IPS-18a (cell line): ENCODE measurements at regions not wholly inside any gene's neighbourhood (a gene's known extent, or its start where the extent isn't known, plus 50 kb on each side); places are given as distances from the start of the nearest gene placed in this dataset.

Experiments used
- H3K27ac ChIP-seq: one replicate; pipeline ENCODE4 v1.5.1; 2013; ENCODE audit warnings: low read length
- H3K27me3 ChIP-seq: one replicate; pipeline ENCODE4 v1.6.1; 2013; ENCODE audit warnings: mild to moderate bottlenecking, low read length; ENCODE audit not compliant: control insufficient read depth, insufficient read depth
- H3K36me3 ChIP-seq: one replicate; pipeline ENCODE4 v1.6.1; 2013; ENCODE audit warnings: low read depth, low read length; ENCODE audit not compliant: control insufficient read depth
- H3K4me1 ChIP-seq: one replicate; pipeline ENCODE4 v1.6.1; 2013; ENCODE audit warnings: low read depth, low read length; ENCODE audit not compliant: control insufficient read depth
- H3K4me3 ChIP-seq: one replicate; pipeline ENCODE4 v1.5.1; 2013; ENCODE audit warnings: low read length
- H3K9ac ChIP-seq: one replicate; pipeline ENCODE4 v1.6.1; 2013; ENCODE audit warnings: mild to moderate bottlenecking, low read length, moderate library complexity
- H3K9me3 ChIP-seq: one replicate; pipeline ENCODE4 v1.6.1; 2013; ENCODE audit warnings: low read depth, low read length; ENCODE audit not compliant: control insufficient read depth

GRCh38 chr18:39685303-39685902, 2119.8 kb upstream of the CELF4 start:
- H3K9ac ChIP-seq: no peak overlapping the region
- no peaks in the 10 kb centered on the region for H3K27me3 ChIP-seq
- no peaks in the 10 kb centered on the region for H3K36me3 ChIP-seq
- H3K4me1 ChIP-seq: peaks cover 11% of the 10 kb centered on the region
- H3K4me3 ChIP-seq: no peak overlapping the region
- H3K9me3 ChIP-seq: no peaks in the 10 kb centered on the region
- H3K27ac ChIP-seq: no peak overlapping the region

- no peaks in the 10 kb centered on the region for H3K9me3 ChIP-seq
- H3K27ac ChIP-seq: no peak overlapping the region
- H3K36me3 ChIP-seq: no peaks in the 10 kb centered on the region
- H3K27me3 ChIP-seq: no peaks in the 10 kb centered on the region
- H3K9ac ChIP-seq: no peak overlapping the region
- no peak overlapping the region for H3K4me3 ChIP-seq
- H3K4me1 ChIP-seq: peaks cover 11% of the 10 kb centered on the region
Observed at GRCh38 chr18:39681061-39681460, 2115.5 kb upstream of the CELF4 start.

GRCh38 chr18:39675906-39676305, 2110.3 kb upstream of the CELF4 start:
- no peaks in the 10 kb centered on the region for H3K27me3 ChIP-seq
- no peak overlapping the region for H3K4me3 ChIP-seq
- no peak overlapping the region for H3K9ac ChIP-seq
- H3K9me3 ChIP-seq: no peaks in the 10 kb centered on the region
- peaks cover 2% of the 10 kb centered on the region for H3K4me1 ChIP-seq
- H3K36me3 ChIP-seq: no peaks in the 10 kb centered on the region
- H3K27ac ChIP-seq: no peak overlapping the region

GRCh38 chr18:39675368-39675767, 2109.8 kb upstream of the CELF4 start:
- no peak overlapping the region for H3K9ac ChIP-seq
- no peaks in the 10 kb centered on the region for H3K4me1 ChIP-seq
- H3K4me3 ChIP-seq: no peak overlapping the region
- no peaks in the 10 kb centered on the region for H3K27me3 ChIP-seq
- no peaks in the 10 kb centered on the region for H3K36me3 ChIP-seq
- H3K27ac ChIP-seq: no peak overlapping the region
- no peaks in the 10 kb centered on the region for H3K9me3 ChIP-seq

- H3K36me3 ChIP-seq: no peaks in the 10 kb centered on the region
- no peaks in the 10 kb centered on the region for H3K4me1 ChIP-seq
- H3K9me3 ChIP-seq: no peaks in the 10 kb centered on the region
- no peaks in the 10 kb centered on the region for H3K27me3 ChIP-seq
- H3K9ac ChIP-seq: no peak overlapping the region
- no peak overlapping the region for H3K4me3 ChIP-seq
- H3K27ac ChIP-seq: no peak overlapping the region
Observed at GRCh38 chr18:39672171-39672570, 2106.6 kb upstream of the CELF4 start.

GRCh38 chr18:39667905-39668304, 2102.3 kb upstream of the CELF4 start:
- no peak overlapping the region for H3K4me3 ChIP-seq
- H3K4me1 ChIP-seq: no peaks in the 10 kb centered on the region
- no peak overlapping the region for H3K27ac ChIP-seq
- H3K36me3 ChIP-seq: no peaks in the 10 kb centered on the region
- H3K27me3 ChIP-seq: no peaks in the 10 kb centered on the region
- no peaks in the 10 kb centered on the region for H3K9me3 ChIP-seq
- no peak overlapping the region for H3K9ac ChIP-seq

- no peak overlapping the region for H3K27ac ChIP-seq
- H3K27me3 ChIP-seq: no peaks in the 10 kb centered on the region
- no peaks in the 10 kb centered on the region for H3K9me3 ChIP-seq
- no peak overlapping the region for H3K4me3 ChIP-seq
- H3K9ac ChIP-seq: no peak overlapping the region
- no peaks in the 10 kb centered on the region for H3K4me1 ChIP-seq
- H3K36me3 ChIP-seq: no peaks in the 10 kb centered on the region
Observed at GRCh38 chr18:39666541-39666940, 2100.9 kb upstream of the CELF4 start.

GRCh38 chr18:39661856-39662366, 2096.3 kb upstream of the CELF4 start:
- H3K9ac ChIP-seq: no peak overlapping the region

GRCh38 chr18:39660141-39660540, 2094.5 kb upstream of the CELF4 start:
- H3K36me3 ChIP-seq: no peaks in the 10 kb centered on the region

More at GRCh38 chr18:39661856-39662366, 2096.3 kb upstream of the CELF4 start:
- Histone ChIP-seq H3K9me3 (no peaks in the 10 kb centered on the region), H3K27me3 (no peaks in the 10 kb centered on the region), H3K4me1 (peaks cover 4% of the 10 kb centered on the region), H3K27ac (no peak overlapping the region), H3K36me3 (no peaks in the 10 kb centered on the region), H3K4me3 (no peak overlapping the region)

GRCh38 chr18:39655341-39655740, 2089.7 kb upstream of the CELF4 start:
- H3K36me3 ChIP-seq: no peaks in the 10 kb centered on the region
- H3K27ac ChIP-seq: no peak overlapping the region
- no peak overlapping the region for H3K4me3 ChIP-seq
- H3K27me3 ChIP-seq: no peaks in the 10 kb centered on the region
- H3K4me1 ChIP-seq: peaks cover 8% of the 10 kb centered on the region
- no peak overlapping the region for H3K9ac ChIP-seq
- H3K9me3 ChIP-seq: no peaks in the 10 kb centered on the region

More at GRCh38 chr18:39660141-39660540, 2094.5 kb upstream of the CELF4 start:
- Histone ChIP-seq H3K4me3 (no peak overlapping the region), H3K9ac (no peak overlapping the region), H3K9me3 (no peaks in the 10 kb centered on the region), H3K27me3 (no peaks in the 10 kb centered on the region), H3K27ac (no peak overlapping the region), H3K4me1 (peaks cover 8% of the 10 kb centered on the region)

GRCh38 chr18:39653221-39653620, 2087.6 kb upstream of the CELF4 start:
- H3K9me3 ChIP-seq: no peaks in the 10 kb centered on the region
- no peaks in the 10 kb centered on the region for H3K36me3 ChIP-seq
- no peak overlapping the region for H3K27ac ChIP-seq
- no peak overlapping the region for H3K4me3 ChIP-seq
- H3K9ac ChIP-seq: no peak overlapping the region
- peaks cover 4% of the 10 kb centered on the region for H3K4me1 ChIP-seq
- H3K27me3 ChIP-seq: no peaks in the 10 kb centered on the region

GRCh38 chr18:39648616-39649015, 2083.0 kb upstream of the CELF4 start:
- H3K9ac ChIP-seq: no peak overlapping the region
- H3K27ac ChIP-seq: no peak overlapping the region
- no peaks in the 10 kb centered on the region for H3K27me3 ChIP-seq
- H3K4me1 ChIP-seq: peaks cover 9% of the 10 kb centered on the region
- no peak overlapping the region for H3K4me3 ChIP-seq
- H3K36me3 ChIP-seq: no peaks in the 10 kb centered on the region
- no peaks in the 10 kb centered on the region for H3K9me3 ChIP-seq
